ENCODE measurements at regions not wholly inside any gene's neighbourhood (a gene's known extent, or its start where the extent isn't known, plus 50 kb on each side); places are given as distances from the start of the nearest gene placed in this dataset.

DNA sequence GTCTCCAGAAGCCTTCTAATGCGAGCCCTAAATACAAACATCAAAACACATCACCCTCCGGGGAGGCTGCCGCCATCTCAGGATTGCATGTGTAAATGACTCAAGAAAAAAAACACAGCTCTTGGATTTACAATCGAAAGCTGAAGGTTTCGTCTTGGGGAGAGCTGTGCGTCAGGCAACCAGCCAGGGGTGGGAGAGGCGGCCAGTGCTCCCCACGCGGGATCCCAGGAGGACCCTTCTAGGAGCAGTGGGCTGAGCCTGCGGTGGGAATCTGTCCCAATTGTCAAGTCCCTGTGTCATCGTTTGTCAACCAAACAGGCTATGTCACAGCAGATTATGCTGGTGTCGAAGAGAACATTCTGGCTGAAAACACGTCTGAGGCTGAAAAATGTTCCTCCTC lies 209.7 kb downstream of the ABCC12 start:
- no peaks in the 10 kb centered on the region for H3K4me1 ChIP-seq (ENCODE audit: control insufficient read depth, extremely low read depth, insufficient read depth, low read length)
- H3K27me3 ChIP-seq (ENCODE audit: control insufficient read depth, extremely low read depth, insufficient read depth, low read length): no peaks in the 10 kb centered on the region
- no peak overlapping the region for H3K4me3 ChIP-seq (ENCODE audit: control insufficient read depth in 2 of 3, extremely low read depth in 1 of 3, insufficient read depth in 2 of 3, low read depth in 1 of 3, low read length in 3 of 3)
- no peak for TF ChIP-seq EZH2 (IDR thresholded peaks at IDR 0.05; ENCODE audit: low read length)
- TF ChIP-seq, protein P1, sequence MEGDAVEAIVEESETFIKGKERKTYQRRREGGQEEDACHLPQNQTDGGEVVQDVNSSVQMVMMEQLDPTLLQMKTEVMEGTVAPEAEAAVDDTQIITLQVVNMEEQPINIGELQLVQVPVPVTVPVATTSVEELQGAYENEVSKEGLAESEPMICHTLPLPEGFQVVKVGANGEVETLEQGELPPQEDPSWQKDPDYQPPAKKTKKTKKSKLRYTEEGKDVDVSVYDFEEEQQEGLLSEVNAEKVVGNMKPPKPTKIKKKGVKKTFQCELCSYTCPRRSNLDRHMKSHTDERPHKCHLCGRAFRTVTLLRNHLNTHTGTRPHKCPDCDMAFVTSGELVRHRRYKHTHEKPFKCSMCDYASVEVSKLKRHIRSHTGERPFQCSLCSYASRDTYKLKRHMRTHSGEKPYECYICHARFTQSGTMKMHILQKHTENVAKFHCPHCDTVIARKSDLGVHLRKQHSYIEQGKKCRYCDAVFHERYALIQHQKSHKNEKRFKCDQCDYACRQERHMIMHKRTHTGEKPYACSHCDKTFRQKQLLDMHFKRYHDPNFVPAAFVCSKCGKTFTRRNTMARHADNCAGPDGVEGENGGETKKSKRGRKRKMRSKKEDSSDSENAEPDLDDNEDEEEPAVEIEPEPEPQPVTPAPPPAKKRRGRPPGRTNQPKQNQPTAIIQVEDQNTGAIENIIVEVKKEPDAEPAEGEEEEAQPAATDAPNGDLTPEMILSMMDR (optimal IDR thresholded peaks at IDR 0.05 in 1 of 3, IDR thresholded peaks at IDR 0.05 in 1 of 3, conservative IDR thresholded peaks at IDR 0.05 in 1 of 3; ENCODE audit: extremely low read depth in 1 of 3, insufficient read depth in 2 of 3, low read length in 3 of 3): no peak
- no peaks in the 10 kb centered on the region for H4K20me1 ChIP-seq (ENCODE audit: control insufficient read depth, extremely low read depth, insufficient read depth, low read length)
- no peak for FAIRE-seq
- dilution Hi-C loops (cut with MboI; ENCODE audit: extremely low pct_ligation_motif_present, low sequenced_read_pairs): no loop called here
- no peaks in the 10 kb centered on the region for H3K79me2 ChIP-seq (ENCODE audit: control insufficient read depth, insufficient read depth, low read length)
- no peak for DNase-seq (ENCODE audit: low read depth, low spot score)
- no peaks in the 10 kb centered on the region for H3K9me1 ChIP-seq (ENCODE audit: control insufficient read depth, extremely low read depth, insufficient read depth, low read length)
- no peaks in the 10 kb centered on the region for H3K36me3 ChIP-seq (ENCODE audit: control insufficient read depth in 2 of 2, extremely low read depth in 1 of 2, insufficient read depth in 2 of 2, low read length in 2 of 2)
- no peak overlapping the region for H3K9ac ChIP-seq (ENCODE audit: control insufficient read depth, extremely low read depth, insufficient read depth, low read length)
- no peak overlapping the region for H3K4me2 ChIP-seq (ENCODE audit: control insufficient read depth, extremely low read depth, insufficient read depth, low read depth, low read length)
- no peak overlapping the region for H3K27ac ChIP-seq (ENCODE audit: control insufficient read depth, insufficient read depth, low read length)
- H2AFZ ChIP-seq (ENCODE audit: control insufficient read depth, low read length): no peak overlapping the region
- no peaks in the 10 kb centered on the region for H3K9me3 ChIP-seq (ENCODE audit: control insufficient read depth, low read depth, low read length)

GRCh38 chr16:47944589-47944988 lies 211.2 kb downstream of the ABCC12 start:
- Histone ChIP-seq H3K4me2 (ENCODE audit: control insufficient read depth, extremely low read depth, insufficient read depth, low read depth, low read length) (no peak overlapping the region), H3K36me3 (ENCODE audit: control insufficient read depth in 2 of 2, extremely low read depth in 1 of 2, insufficient read depth in 2 of 2, low read length in 2 of 2) (no peaks in the 10 kb centered on the region), H3K27ac (ENCODE audit: control insufficient read depth, insufficient read depth, low read length) (no peak overlapping the region), H3K79me2 (ENCODE audit: control insufficient read depth, insufficient read depth, low read length) (no peaks in the 10 kb centered on the region), H3K27me3 (ENCODE audit: control insufficient read depth, extremely low read depth, insufficient read depth, low read length) (no peaks in the 10 kb centered on the region), H4K20me1 (ENCODE audit: control insufficient read depth, extremely low read depth, insufficient read depth, low read length) (no peaks in the 10 kb centered on the region), H3K4me1 (ENCODE audit: control insufficient read depth, extremely low read depth, insufficient read depth, low read length) (no peaks in the 10 kb centered on the region), H3K9me1 (ENCODE audit: control insufficient read depth, extremely low read depth, insufficient read depth, low read length) (no peaks in the 10 kb centered on the region), H3K9ac (ENCODE audit: control insufficient read depth, extremely low read depth, insufficient read depth, low read length) (no peak overlapping the region), H2AFZ (ENCODE audit: control insufficient read depth, low read length) (no peak overlapping the region), H3K4me3 (ENCODE audit: control insufficient read depth in 2 of 3, extremely low read depth in 1 of 3, insufficient read depth in 2 of 3, low read depth in 1 of 3, low read length in 3 of 3) (no peak overlapping the region), H3K9me3 (ENCODE audit: control insufficient read depth, low read depth, low read length) (no peaks in the 10 kb centered on the region)
- TF ChIP-seq, protein P1 (optimal IDR thresholded peaks at IDR 0.05 in 1 of 3, IDR thresholded peaks at IDR 0.05 in 1 of 3, conservative IDR thresholded peaks at IDR 0.05 in 1 of 3; ENCODE audit: extremely low read depth in 1 of 3, insufficient read depth in 2 of 3, low read length in 3 of 3): no peak
- no peak for TF ChIP-seq EZH2 (IDR thresholded peaks at IDR 0.05; ENCODE audit: low read length)
- DNase-seq (ENCODE audit: low read depth, low spot score) (no peak), FAIRE-seq (no peak)
- dilution Hi-C loops (cut with MboI; ENCODE audit: extremely low pct_ligation_motif_present, low sequenced_read_pairs): no loop called here
